Fibroblast of villous mesenchyme (primary cell): ENCODE measurements at regions not wholly inside any gene's neighbourhood (a gene's known extent, or its start where the extent isn't known, plus 50 kb on each side); places are given as distances from the start of the nearest gene placed in this dataset.

Experiments used
- DNase-seq: peaks from one replicate; pipeline ENCODE4 v3.0.0-alpha.2; 2010; ENCODE audit warnings: low read depth
- H3K4me3 ChIP-seq: 2 replicates; pipeline ENCODE4 v1.5.1; 2011; ENCODE audit warnings: low read depth, mild to moderate bottlenecking, low read length
- CTCF ChIP-seq: IDR thresholded peaks from 2 replicates; pipeline ENCODE4 v1.5.1; 2012; ENCODE audit warnings: low read depth, mild to moderate bottlenecking, low read length; ENCODE audit not compliant: insufficient read depth

GRCh38 chr9:109709866-109710265, 70.1 kb upstream of the PALM2AKAP2 start:
- DNase-seq = no peak
- no peak overlapping the region for H3K4me3 ChIP-seq
- TF ChIP-seq CTCF = no peak

- no peak for DNase-seq
- H3K4me3 ChIP-seq = no peak overlapping the region
- no peak for TF ChIP-seq CTCF
Measured at GRCh38 chr9:109710830-109711229, 69.2 kb upstream of the PALM2AKAP2 start.

GRCh38 chr9:109715344-109715743, 64.7 kb upstream of the PALM2AKAP2 start:
- no peak for DNase-seq
- no peak overlapping the region for H3K4me3 ChIP-seq
- TF ChIP-seq CTCF = no peak

- H3K4me3 ChIP-seq = no peak overlapping the region
- DNase-seq = no peak
- TF ChIP-seq CTCF = no peak
Measured at GRCh38 chr9:109716631-109717030, 63.4 kb upstream of the PALM2AKAP2 start.

GRCh38 chr9:109717342-109717741, 62.7 kb upstream of the PALM2AKAP2 start:
- no peak overlapping the region for H3K4me3 ChIP-seq
- TF ChIP-seq CTCF = no peak
- DNase-seq = no peak

GRCh38 chr9:109718861-109719260, 61.1 kb upstream of the PALM2AKAP2 start:
- no peak for TF ChIP-seq CTCF
- H3K4me3 ChIP-seq = no peak overlapping the region
- DNase-seq = no peak

- TF ChIP-seq CTCF = no peak
- H3K4me3 ChIP-seq = no peak overlapping the region
- DNase-seq = no peak
Measured at GRCh38 chr9:109721001-109721400, 59.0 kb upstream of the PALM2AKAP2 start.
